Kidney glomerular epithelial cell (primary cell): ENCODE measurements at regions not wholly inside any gene's neighbourhood (a gene's known extent, or its start where the extent isn't known, plus 50 kb on each side); places are given as distances from the start of the nearest gene placed in this dataset.

Experiments
- DNase-seq: peaks from one replicate; lab custom pipeline; 2025; lab: John Stamatoyannopoulos, UW

- DNase-seq, result no peak
Measured at GRCh38 chr4:113849771-113850170, 88.2 kb upstream of the CAMK2D start.

GRCh38 chr4:113847710-113848109 is 86.2 kb upstream of the CAMK2D start:
- no peak for DNase-seq

GRCh38 chr4:113846433-113846832 is 84.9 kb upstream of the CAMK2D start:
- no peak for DNase-seq

- DNase-seq, result no peak
Measured at GRCh38 chr4:113845138-113845537, 83.6 kb upstream of the CAMK2D start.

GRCh38 chr4:113844369-113844768 is 82.8 kb upstream of the CAMK2D start:
- DNase-seq, result no peak

- DNase-seq, result no peak
Measured at GRCh38 chr4:113840861-113841260, 79.3 kb upstream of the CAMK2D start.

- DNase-seq, result no peak
Measured at GRCh38 chr4:113838460-113838859, 76.9 kb upstream of the CAMK2D start.

GRCh38 chr4:113837397-113837796 is 75.9 kb upstream of the CAMK2D start:
- peak; percentile 32 for DNase-seq

- no peak for DNase-seq
Measured at GRCh38 chr4:113835005-113835404, 73.5 kb upstream of the CAMK2D start.

GRCh38 chr4:113834298-113834697 is 72.8 kb upstream of the CAMK2D start:
- no peak for DNase-seq

GRCh38 chr4:113832803-113833202 is 71.3 kb upstream of the CAMK2D start:
- no peak for DNase-seq

- no peak for DNase-seq
Measured at GRCh38 chr4:113831457-113831856, 69.9 kb upstream of the CAMK2D start.

- no peak for DNase-seq
Measured at GRCh38 chr4:113828702-113829101, 67.2 kb upstream of the CAMK2D start.

- no peak for DNase-seq
Measured at GRCh38 chr4:113827285-113827684, 65.7 kb upstream of the CAMK2D start.

GRCh38 chr4:113826421-113826820 is 64.9 kb upstream of the CAMK2D start:
- no peak for DNase-seq

- no peak for DNase-seq
Measured at GRCh38 chr4:113825272-113825671, 63.7 kb upstream of the CAMK2D start.

- DNase-seq, result no peak
Measured at GRCh38 chr4:113824396-113824795, 62.9 kb upstream of the CAMK2D start.

- DNase-seq, result peak; percentile 25
Measured at GRCh38 chr4:113823291-113823659, 61.7 kb upstream of the CAMK2D start.

GRCh38 chr4:113822555-113823290 is 61.2 kb upstream of the CAMK2D start:
- DNase-seq, result peak; percentile 26

GRCh38 chr4:113821856-113822255 is 60.3 kb upstream of the CAMK2D start:
- no peak for DNase-seq

GRCh38 chr4:113820108-113820507 is 58.6 kb upstream of the CAMK2D start:
- DNase-seq, result no peak

GRCh38 chr4:113815826-113816225 is 54.3 kb upstream of the CAMK2D start:
- no peak for DNase-seq

- DNase-seq, result no peak
Measured at GRCh38 chr4:113811359-113811758, 49.8 kb upstream of the CAMK2D start.
